Dermis microvascular lymphatic vessel endothelial cell (primary cell): ENCODE measurements at regions not wholly inside any gene's neighbourhood (a gene's known extent, or its start where the extent isn't known, plus 50 kb on each side); places are given as distances from the start of the nearest gene placed in this dataset.
"Not testable (repeated sequence)": the region's sequence is repeated elsewhere in the genome, so short reads cannot be mapped to it uniquely, and the experiment has no call there.

ENCODE experiments used
- DNase-seq, 2 donors: peaks; one replicate each; pipeline versions ENCODE4 v3.0.0 to v3.0.0-alpha.2; 2010; ENCODE audit warnings: low read depth in 2 of 2

- no peak for DNase-seq
Observed at GRCh38 chr3:36077320-36077719, 303.0 kb upstream of the STAC start.

- DNase-seq = not testable (repeated sequence)
Observed at GRCh38 chr3:36082958-36083357, 297.3 kb upstream of the STAC start.

- DNase-seq = no peak
Observed at GRCh38 chr3:36095238-36095637, 285.1 kb upstream of the STAC start.

- DNase-seq = no peak
Observed at GRCh38 chr3:36097209-36097608, 283.1 kb upstream of the STAC start.

- DNase-seq = no peak
Observed at GRCh38 chr3:36114353-36114752, 266.0 kb upstream of the STAC start.

GRCh38 chr3:36124118-36124796 lies 256.0 kb upstream of the STAC start:
- DNase-seq = peak; percentile 14 to 37

GRCh38 chr3:36132214-36132613 lies 248.1 kb upstream of the STAC start:
- DNase-seq = no peak

- no peak for DNase-seq
Observed at GRCh38 chr3:36135863-36136262, 244.4 kb upstream of the STAC start.

GRCh38 chr3:36142746-36143145 lies 237.6 kb upstream of the STAC start:
- no peak for DNase-seq

GRCh38 chr3:36146404-36146803 lies 233.9 kb upstream of the STAC start:
- no peak for DNase-seq

- DNase-seq = no peak
Observed at GRCh38 chr3:36147934-36148558, 232.3 kb upstream of the STAC start.

GRCh38 chr3:36149447-36149865 lies 230.8 kb upstream of the STAC start:
- no peak for DNase-seq

- DNase-seq = no peak
Observed at GRCh38 chr3:36155515-36155914, 224.8 kb upstream of the STAC start.

GRCh38 chr3:36164400-36164799 lies 215.9 kb upstream of the STAC start:
- no peak for DNase-seq

GRCh38 chr3:36165509-36166290 lies 214.6 kb upstream of the STAC start:
- DNase-seq = no peak

GRCh38 chr3:36166477-36166876 lies 213.8 kb upstream of the STAC start:
- DNase-seq = peak in 1 of 2 donors; percentile 3

- no peak for DNase-seq
Observed at GRCh38 chr3:36172699-36173098, 207.6 kb upstream of the STAC start.

- DNase-seq = no peak
Observed at GRCh38 chr3:36175113-36175812, 205.0 kb upstream of the STAC start.

- no peak for DNase-seq
Observed at GRCh38 chr3:36175916-36176461, 204.3 kb upstream of the STAC start.

- DNase-seq = no peak
Observed at GRCh38 chr3:36178018-36178417, 202.3 kb upstream of the STAC start.

GRCh38 chr3:36182024-36182423 lies 198.3 kb upstream of the STAC start:
- no peak for DNase-seq

GRCh38 chr3:36187197-36187596 lies 193.1 kb upstream of the STAC start:
- not testable (repeated sequence) for DNase-seq
